ENCODE measurements at regions not wholly inside any gene's neighbourhood (a gene's known extent, or its start where the extent isn't known, plus 50 kb on each side); places are given as distances from the start of the nearest gene placed in this dataset.

DNA sequence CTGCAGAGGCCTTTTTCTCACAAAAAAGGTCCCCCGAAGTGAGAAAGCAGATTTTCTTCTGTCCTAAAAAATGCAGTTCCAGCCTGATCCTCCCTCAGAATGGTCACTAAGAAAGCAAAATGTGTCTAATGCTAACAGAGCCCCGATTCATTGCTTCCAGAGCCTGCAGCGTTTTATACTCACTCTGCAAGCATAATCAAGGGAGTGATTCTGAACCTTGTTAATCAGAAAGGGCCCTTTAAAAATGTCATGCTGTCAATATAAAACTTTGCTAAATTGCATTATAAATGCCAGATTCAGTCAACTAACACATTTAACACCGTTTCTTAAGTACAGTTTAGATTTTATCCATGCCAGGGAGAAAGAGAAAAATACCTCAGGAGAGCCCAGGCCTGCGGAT, 202.8 kb downstream of the CD83 start:
- TF ChIP-seq, protein P1, sequence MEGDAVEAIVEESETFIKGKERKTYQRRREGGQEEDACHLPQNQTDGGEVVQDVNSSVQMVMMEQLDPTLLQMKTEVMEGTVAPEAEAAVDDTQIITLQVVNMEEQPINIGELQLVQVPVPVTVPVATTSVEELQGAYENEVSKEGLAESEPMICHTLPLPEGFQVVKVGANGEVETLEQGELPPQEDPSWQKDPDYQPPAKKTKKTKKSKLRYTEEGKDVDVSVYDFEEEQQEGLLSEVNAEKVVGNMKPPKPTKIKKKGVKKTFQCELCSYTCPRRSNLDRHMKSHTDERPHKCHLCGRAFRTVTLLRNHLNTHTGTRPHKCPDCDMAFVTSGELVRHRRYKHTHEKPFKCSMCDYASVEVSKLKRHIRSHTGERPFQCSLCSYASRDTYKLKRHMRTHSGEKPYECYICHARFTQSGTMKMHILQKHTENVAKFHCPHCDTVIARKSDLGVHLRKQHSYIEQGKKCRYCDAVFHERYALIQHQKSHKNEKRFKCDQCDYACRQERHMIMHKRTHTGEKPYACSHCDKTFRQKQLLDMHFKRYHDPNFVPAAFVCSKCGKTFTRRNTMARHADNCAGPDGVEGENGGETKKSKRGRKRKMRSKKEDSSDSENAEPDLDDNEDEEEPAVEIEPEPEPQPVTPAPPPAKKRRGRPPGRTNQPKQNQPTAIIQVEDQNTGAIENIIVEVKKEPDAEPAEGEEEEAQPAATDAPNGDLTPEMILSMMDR (conservative IDR thresholded peaks at IDR 0.05 in 1 of 2, IDR thresholded peaks at IDR 0.05 in 1 of 2; ENCODE audit: low read depth in 1 of 2, low read length in 2 of 2) = no peak
- no peak for TF ChIP-seq EZH2 (IDR thresholded peaks at IDR 0.05; ENCODE audit: low read length, missing control alignments)
